HL-60 (cell line): ENCODE measurements at regions not wholly inside any gene's neighbourhood (a gene's known extent, or its start where the extent isn't known, plus 50 kb on each side); places are given as distances from the start of the nearest gene placed in this dataset.

Experiments used
- DNase-seq, 2 experiments: peaks; one replicate each; pipeline ENCODE4 v3.0.0-alpha.2; 2010 to 2020; ENCODE audit warnings: low read depth in 1 of 2, low spot score in 1 of 2
- H3K27ac ChIP-seq: fragments of 250-450 bp; sonication (Bioruptor Pico); replicated peaks from 2 replicates; pipeline ENCODE4 v1.5.1; 2020; ENCODE audit warnings: mild to moderate bottlenecking, moderate library complexity
- H3K27me3 ChIP-seq: fragments of 250-450 bp; sonication (Bioruptor Pico); 2 replicates; pipeline ENCODE4 v1.5.1; 2021; ENCODE audit warnings: mild to moderate bottlenecking, moderate library complexity; ENCODE audit not compliant: insufficient read depth, poor library complexity, severe bottlenecking
- H3K4me3 ChIP-seq: replicated peaks from 2 replicates; pipeline ENCODE4 v1.5.1; 2011; ENCODE audit warnings: mild to moderate bottlenecking, control low read depth, low read length; ENCODE audit not compliant: insufficient read depth
- GABPA ChIP-seq: IDR thresholded peaks from 2 replicates; pipeline ENCODE4 v1.6.1; 2012; ENCODE audit warnings: low read depth
- POLR2AphosphoS5 ChIP-seq: IDR thresholded peaks from 2 replicates; pipeline ENCODE4 v1.6.1; 2012; ENCODE audit warnings: low read depth
- SPI1 ChIP-seq: IDR thresholded peaks from 2 replicates; pipeline ENCODE4 v1.6.1; 2012; ENCODE audit warnings: low read depth, mild to moderate bottlenecking, borderline replicate concordance
- TF ChIP-seq, protein P1 (sequence below): IDR thresholded peaks from one replicate; pipeline ENCODE4 v1.5.1; 2011; ENCODE audit warnings: low read length, control low read depth, inconsistent platforms; ENCODE audit not compliant: insufficient read depth
- TF ChIP-seq, protein P2 (sequence below): IDR thresholded peaks from 2 replicates; pipeline ENCODE4 v1.6.1; 2012; ENCODE audit warnings: low read depth; ENCODE audit not compliant: insufficient replicate concordance

DNA sequence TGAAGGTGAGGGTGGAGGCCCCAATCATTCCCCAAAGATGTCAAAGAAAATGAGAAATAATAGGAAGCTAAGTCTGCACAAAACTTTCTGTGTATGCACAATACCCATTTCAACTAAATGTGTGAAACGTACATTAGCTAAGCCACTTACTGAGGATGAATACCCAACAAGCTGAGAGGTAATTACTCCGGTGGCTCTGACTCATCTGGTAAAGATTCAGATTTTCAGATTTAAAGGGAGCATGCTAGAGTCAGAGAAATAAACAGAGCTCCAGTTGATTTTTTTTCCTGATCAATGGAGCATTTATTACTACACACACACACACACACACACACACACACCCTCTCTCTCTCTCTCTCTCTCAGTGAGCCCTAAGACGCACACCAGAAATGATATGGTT lies 194.8 kb upstream of the ARGLU1 start:
- Histone ChIP-seq H3K27ac (no peak overlapping the region), H3K4me3 (no peak overlapping the region), H3K27me3 (no peaks in the 10 kb centered on the region)
- no peak for DNase-seq
- TF ChIP-seq, protein P1, sequence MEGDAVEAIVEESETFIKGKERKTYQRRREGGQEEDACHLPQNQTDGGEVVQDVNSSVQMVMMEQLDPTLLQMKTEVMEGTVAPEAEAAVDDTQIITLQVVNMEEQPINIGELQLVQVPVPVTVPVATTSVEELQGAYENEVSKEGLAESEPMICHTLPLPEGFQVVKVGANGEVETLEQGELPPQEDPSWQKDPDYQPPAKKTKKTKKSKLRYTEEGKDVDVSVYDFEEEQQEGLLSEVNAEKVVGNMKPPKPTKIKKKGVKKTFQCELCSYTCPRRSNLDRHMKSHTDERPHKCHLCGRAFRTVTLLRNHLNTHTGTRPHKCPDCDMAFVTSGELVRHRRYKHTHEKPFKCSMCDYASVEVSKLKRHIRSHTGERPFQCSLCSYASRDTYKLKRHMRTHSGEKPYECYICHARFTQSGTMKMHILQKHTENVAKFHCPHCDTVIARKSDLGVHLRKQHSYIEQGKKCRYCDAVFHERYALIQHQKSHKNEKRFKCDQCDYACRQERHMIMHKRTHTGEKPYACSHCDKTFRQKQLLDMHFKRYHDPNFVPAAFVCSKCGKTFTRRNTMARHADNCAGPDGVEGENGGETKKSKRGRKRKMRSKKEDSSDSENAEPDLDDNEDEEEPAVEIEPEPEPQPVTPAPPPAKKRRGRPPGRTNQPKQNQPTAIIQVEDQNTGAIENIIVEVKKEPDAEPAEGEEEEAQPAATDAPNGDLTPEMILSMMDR: no peak
- TF ChIP-seq GABPA: no peak
- TF ChIP-seq, protein P2, sequence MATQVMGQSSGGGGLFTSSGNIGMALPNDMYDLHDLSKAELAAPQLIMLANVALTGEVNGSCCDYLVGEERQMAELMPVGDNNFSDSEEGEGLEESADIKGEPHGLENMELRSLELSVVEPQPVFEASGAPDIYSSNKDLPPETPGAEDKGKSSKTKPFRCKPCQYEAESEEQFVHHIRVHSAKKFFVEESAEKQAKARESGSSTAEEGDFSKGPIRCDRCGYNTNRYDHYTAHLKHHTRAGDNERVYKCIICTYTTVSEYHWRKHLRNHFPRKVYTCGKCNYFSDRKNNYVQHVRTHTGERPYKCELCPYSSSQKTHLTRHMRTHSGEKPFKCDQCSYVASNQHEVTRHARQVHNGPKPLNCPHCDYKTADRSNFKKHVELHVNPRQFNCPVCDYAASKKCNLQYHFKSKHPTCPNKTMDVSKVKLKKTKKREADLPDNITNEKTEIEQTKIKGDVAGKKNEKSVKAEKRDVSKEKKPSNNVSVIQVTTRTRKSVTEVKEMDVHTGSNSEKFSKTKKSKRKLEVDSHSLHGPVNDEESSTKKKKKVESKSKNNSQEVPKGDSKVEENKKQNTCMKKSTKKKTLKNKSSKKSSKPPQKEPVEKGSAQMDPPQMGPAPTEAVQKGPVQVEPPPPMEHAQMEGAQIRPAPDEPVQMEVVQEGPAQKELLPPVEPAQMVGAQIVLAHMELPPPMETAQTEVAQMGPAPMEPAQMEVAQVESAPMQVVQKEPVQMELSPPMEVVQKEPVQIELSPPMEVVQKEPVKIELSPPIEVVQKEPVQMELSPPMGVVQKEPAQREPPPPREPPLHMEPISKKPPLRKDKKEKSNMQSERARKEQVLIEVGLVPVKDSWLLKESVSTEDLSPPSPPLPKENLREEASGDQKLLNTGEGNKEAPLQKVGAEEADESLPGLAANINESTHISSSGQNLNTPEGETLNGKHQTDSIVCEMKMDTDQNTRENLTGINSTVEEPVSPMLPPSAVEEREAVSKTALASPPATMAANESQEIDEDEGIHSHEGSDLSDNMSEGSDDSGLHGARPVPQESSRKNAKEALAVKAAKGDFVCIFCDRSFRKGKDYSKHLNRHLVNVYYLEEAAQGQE: no peak
- no peak for TF ChIP-seq POLR2AphosphoS5
- TF ChIP-seq SPI1: no peak

DNA sequence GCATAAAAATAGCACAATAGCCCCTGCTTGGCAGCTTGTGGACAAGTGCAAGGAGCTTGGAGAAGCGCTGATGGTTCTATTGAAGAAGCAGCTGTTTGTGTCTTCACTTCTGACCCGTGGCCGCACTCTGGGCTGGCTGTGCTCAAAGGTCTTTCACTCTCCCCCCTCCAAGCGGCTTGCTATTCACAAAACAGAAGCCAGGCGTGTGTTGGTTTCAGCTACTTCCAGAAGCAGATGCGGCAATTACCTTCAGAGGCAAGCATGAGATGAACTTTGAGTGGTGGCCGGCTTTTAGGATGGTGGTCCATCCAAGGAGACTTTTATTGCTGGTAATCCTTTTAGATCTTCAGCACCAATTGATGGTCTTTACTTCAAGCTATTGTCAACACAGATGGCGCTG lies 188.5 kb upstream of the ARGLU1 start:
- TF ChIP-seq GABPA (no peak), POLR2AphosphoS5 (no peak), SPI1 (no peak)
- TF ChIP-seq, protein P2: no peak
- TF ChIP-seq, protein P1: no peak
- Histone ChIP-seq H3K4me3 (no peak overlapping the region), H3K27ac (no peak overlapping the region), H3K27me3 (peaks cover 8% of the 10 kb centered on the region)
- DNase-seq: no peak

DNA sequence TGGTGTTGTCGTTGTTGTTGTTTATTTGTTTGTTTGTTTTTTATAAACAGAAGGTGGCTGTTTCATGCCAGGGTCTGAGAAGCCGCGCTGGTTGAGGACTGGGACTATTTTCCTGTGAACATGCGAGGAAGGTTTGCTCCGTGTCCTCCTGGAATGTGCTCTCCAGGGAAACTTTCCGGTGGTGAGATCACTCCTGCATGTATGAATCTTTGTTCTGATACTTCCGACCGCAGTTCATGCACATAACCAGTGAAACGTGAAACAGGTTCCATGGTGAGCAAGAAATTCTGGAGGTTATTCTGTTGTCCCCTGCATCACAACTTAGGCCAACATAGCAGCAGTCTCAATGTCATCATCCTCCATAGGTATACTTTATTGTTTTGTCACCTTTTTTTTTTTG lies 187.6 kb upstream of the ARGLU1 start:
- peaks cover 8% of the 10 kb centered on the region for H3K27me3 ChIP-seq
- TF ChIP-seq, protein P2: no peak
- TF ChIP-seq POLR2AphosphoS5 (no peak), SPI1 (no peak), GABPA (no peak)
- TF ChIP-seq, protein P1: no peak
- no peak for DNase-seq
- H3K4me3 ChIP-seq: no peak overlapping the region
- H3K27ac ChIP-seq: no peak overlapping the region
